A549 (cell line): ENCODE measurements at regions not wholly inside any gene's neighbourhood (a gene's known extent, or its start where the extent isn't known, plus 50 kb on each side); places are given as distances from the start of the nearest gene placed in this dataset.

Experiments
- ATAC-seq, 2 experiments: fragments of 200-7000 bp in 1 of 2; fragments of >200 bp in 1 of 2; cut with Nextera tagmentation in 1 of 2; cut with Tn5 transposase in 1 of 2; 3 replicates each; pipeline versions ENCODE4 v1.8.0 to v1.9.1; 2018 to 2020; ENCODE audit warnings: mild to moderate bottlenecking in 1 of 2, moderate library complexity in 1 of 2
- CTCF ChIA-PET: fragments of 300-600 bp; sonication (Branson Sonifier 250); formaldehyde crosslinking; extraction: SDS; loops from one replicate; lab custom pipeline; 2021; ENCODE audit warnings: antibody characterized with exemption, inconsistent platforms; lab: Yijun Ruan, JAX
- POLR2A ChIA-PET: fragments of 350-600 bp; formaldehyde crosslinking; extraction: SDS; loops from one replicate; lab custom pipeline; 2021; ENCODE audit warnings: antibody characterized with exemption, inconsistent platforms; lab: Yijun Ruan, JAX
- DNase-seq, 2 experiments: peaks; one replicate each; pipeline versions ENCODE4 v3.0.0 to v3.0.0-alpha.2; 2011 to 2016; ENCODE audit warnings: low read depth in 1 of 2, low spot score in 1 of 2
- FAIRE-seq: peaks from 2 replicates; lab custom pipeline; 2011; peaks lifted over from hg19 to GRCh38; lab: Jason Lieb, UNC
- H3K27ac ChIP-seq, 2 experiments: fragments of >200 bp; sonication (Bioruptor Twin); formaldehyde crosslinking; 3 replicates each; pipeline ENCODE4 v1.5.1; 2016 to 2017
- H3K4me1 ChIP-seq: fragments of >200 bp; sonication (Bioruptor Twin); formaldehyde crosslinking; 3 replicates; pipeline ENCODE4 v1.6.1; 2016
- H3K4me2 ChIP-seq: fragments of >200 bp; sonication (Bioruptor Twin); formaldehyde crosslinking; 3 replicates; pipeline ENCODE4 v1.6.1; 2016
- H3K4me3 ChIP-seq: fragments of >200 bp; sonication (Bioruptor Twin); formaldehyde crosslinking; 3 replicates; pipeline ENCODE4 v1.5.1; 2016
- H3K9me3 ChIP-seq: fragments of >200 bp; sonication (Bioruptor Twin); formaldehyde crosslinking; 3 replicates; pipeline ENCODE4 v1.6.1; 2016
- CHD2 ChIP-seq: fragments of 150-350 bp; IDR thresholded peaks from 2 replicates; pipeline ENCODE4 v1.6.1; 2014; ENCODE audit warnings: low read length; ENCODE audit not compliant: partially characterized antibody
- CHD4 ChIP-seq: fragments of 200-600 bp; sonication (generic); IDR thresholded peaks from 2 replicates; pipeline ENCODE4 v1.6.1; 2016; ENCODE audit warnings: antibody characterized with exemption, mild to moderate bottlenecking, borderline replicate concordance
- CTCF ChIP-seq: fragments of >200 bp; sonication (Bioruptor Twin); formaldehyde crosslinking; IDR thresholded peaks from 3 replicates; pipeline ENCODE4 v1.5.1; 2016
- EHMT2 ChIP-seq: fragments of 200-600 bp; sonication (generic); IDR thresholded peaks from 2 replicates; pipeline ENCODE4 v1.6.1; 2016; ENCODE audit warnings: antibody characterized with exemption, low read depth, mild to moderate bottlenecking, moderate library complexity
- ELK1 ChIP-seq: fragments of 150-350 bp; IDR thresholded peaks from 2 replicates; pipeline ENCODE4 v1.6.1; 2014; ENCODE audit warnings: low read depth, mild to moderate bottlenecking, low read length
- ESRRA ChIP-seq: fragments of 150-350 bp; IDR thresholded peaks from 2 replicates; pipeline ENCODE4 v1.6.1; 2014; ENCODE audit warnings: mild to moderate bottlenecking, low read length, borderline replicate concordance
- FOSL2 ChIP-seq, 2 experiments: fragments of 450-650 bp in 1 of 2; fragments of >200 bp in 1 of 2; sonication (Bioruptor Twin) in 1 of 2; formaldehyde crosslinking; IDR thresholded peaks; 2 replicates each; pipeline versions ENCODE4 v1.5.0 to v1.6.1; 2016 to 2020; ENCODE audit warnings: mild to moderate bottlenecking in 1 of 2, moderate library complexity in 1 of 2
- FOXS1 ChIP-seq: fragments of 250-450 bp; sonication (Bioruptor Pico); IDR thresholded peaks from 2 replicates; pipeline ENCODE4 v1.5.0; 2020; ENCODE audit warnings: mild to moderate bottlenecking, moderate library complexity
- GATA3 ChIP-seq: IDR thresholded peaks from 2 replicates; pipeline ENCODE4 v1.6.1; 2012; ENCODE audit warnings: borderline replicate concordance
- JUN ChIP-seq, 2 experiments: fragments of >200 bp; sonication (Bioruptor Twin); formaldehyde crosslinking; IDR thresholded peaks; 2 replicates in 1 of 2; 3 replicates in 1 of 2; pipeline ENCODE4 v1.6.1; 2016 to 2017
- JUNB ChIP-seq: fragments of >200 bp; sonication (Bioruptor Twin); formaldehyde crosslinking; IDR thresholded peaks from 2 replicates; pipeline ENCODE4 v1.6.1; 2016
- KDM1A ChIP-seq: fragments of 200-600 bp; sonication (generic); IDR thresholded peaks from 2 replicates; pipeline ENCODE4 v1.6.1; 2016; ENCODE audit warnings: low read depth, mild to moderate bottlenecking
- KDM5A ChIP-seq: fragments of 200-600 bp; sonication (generic); IDR thresholded peaks from 2 replicates; pipeline ENCODE4 v1.6.1; 2016; ENCODE audit warnings: antibody characterized with exemption, mild to moderate bottlenecking
- NPAS2 ChIP-seq: fragments of 250-450 bp; sonication (Bioruptor Pico); IDR thresholded peaks from 2 replicates; pipeline ENCODE4 v1.8.0; 2022; ENCODE audit warnings: mild to moderate bottlenecking, moderate library complexity, borderline replicate concordance
- PHF8 ChIP-seq: fragments of 200-600 bp; sonication (generic); IDR thresholded peaks from 2 replicates; pipeline ENCODE4 v1.6.1; 2016; ENCODE audit warnings: low read depth, mild to moderate bottlenecking, antibody characterized with exemption, moderate library complexity, borderline replicate concordance
- POLR2AphosphoS2 ChIP-seq: conservative IDR thresholded peaks from 2 replicates; pipeline ENCODE4 v1.6.1; 2012; ENCODE audit warnings: low read length, improper control_type of control experiment, inconsistent platforms
- REST ChIP-seq: fragments of 200-600 bp; sonication (generic); IDR thresholded peaks from 2 replicates; pipeline ENCODE4 v1.6.1; 2016; ENCODE audit warnings: antibody characterized with exemption, mild to moderate bottlenecking, moderate library complexity
- TFCP2L1 ChIP-seq: fragments of 250-450 bp; sonication (Bioruptor Pico); IDR thresholded peaks from 2 replicates; pipeline ENCODE4 v1.5.0; 2021; ENCODE audit warnings: mild to moderate bottlenecking
- USF2 ChIP-seq: fragments of 450-650 bp; IDR thresholded peaks from 2 replicates; pipeline ENCODE4 v1.6.1; 2014; ENCODE audit warnings: antibody characterized with exemption
- ZSCAN20 ChIP-seq: fragments of 250-450 bp; sonication (Bioruptor Pico); IDR thresholded peaks from 2 replicates; pipeline ENCODE4 v1.8.0; 2022; ENCODE audit warnings: mild to moderate bottlenecking, moderate library complexity
- WGBS: methylation state at CpG from one replicate; pipeline ENCODE4 v1.1.6; 2017; ENCODE audit errors: missing lambda C conversion rate; 5-methylcytosine and 5-hydroxymethylcytosine counted together

GRCh38 chr3:177602601-177603147 lies 405.4 kb upstream of the TBL1XR1 start:
- FAIRE-seq = no peak
- peak overlapping the region; percentile 29 for H3K4me2 ChIP-seq
- H3K9me3 ChIP-seq = no peaks in the 10 kb centered on the region
- peaks cover 30% of the 10 kb centered on the region for H3K4me1 ChIP-seq
- H3K4me3 ChIP-seq = no peak overlapping the region
- TF ChIP-seq FOXS1 (CRISPR knock-in tag) (no peak), EHMT2 (no peak), FOSL2 (IDR thresholded peaks at IDR 0.05) (no peak), FOSL2 (CRISPR knock-in tag; IDR thresholded peaks at IDR 0.05) (peak; percentile 49; the same call in 1 of the 2 replicates)
- POLR2A ChIA-PET = no interaction called here
- ATAC-seq = no peak
- H3K27ac ChIP-seq = peak overlapping the region; percentile 24 to 64; a peak in 3 of 6 replicates
- whole genome bisulfite sequencing = 54% methylated on average over 2 of the region's 2 CpGs
- CTCF ChIA-PET = no interaction called here
- no peak for DNase-seq

GRCh38 chr3:177603148-177603603 lies 405.9 kb upstream of the TBL1XR1 start:
- FAIRE-seq = no peak
- H3K4me2 ChIP-seq = peak overlapping the region; percentile 29; the same call in 1 of the 3 replicates
- no peak for ATAC-seq
- no peaks in the 10 kb centered on the region for H3K9me3 ChIP-seq
- peaks cover 25% of the 10 kb centered on the region for H3K4me1 ChIP-seq
- ChIA-PET POLR2A (no interaction called here), CTCF (no interaction called here)
- WGBS = 82% methylated on average over 2 of the region's 2 CpGs
- TF ChIP-seq CHD2 (no peak), USF2 (no peak), CTCF (no peak), JUNB (no peak), ZSCAN20 (no peak), NPAS2 (CRISPR knock-in tag) (no peak), GATA3 (no peak), TFCP2L1 (CRISPR knock-in tag) (no peak), PHF8 (no peak), EHMT2 (no peak), ESRRA (no peak), REST (no peak), KDM1A (no peak)
- peak overlapping the region; percentile 24 to 64; a peak in 3 of 6 replicates for H3K27ac ChIP-seq
- no peak for DNase-seq
- no peak overlapping the region for H3K4me3 ChIP-seq

- H3K9me3 ChIP-seq = no peaks in the 10 kb centered on the region
- H3K4me3 ChIP-seq = no peak overlapping the region
- peaks cover 24% of the 10 kb centered on the region for H3K4me1 ChIP-seq
- no peak for TF ChIP-seq KDM5A
- no peak for TF ChIP-seq ELK1
- no peak for TF ChIP-seq POLR2AphosphoS2
- TF ChIP-seq CHD4 = no peak
- TF ChIP-seq JUN (IDR thresholded peaks at IDR 0.05) = no peak
- TF ChIP-seq CHD2 = no peak
- 74% methylated on average over 7 of the region's 7 CpGs for WGBS
- no peak overlapping the region for H3K4me2 ChIP-seq
- FAIRE-seq (no peak), ATAC-seq (no peak), DNase-seq (no peak)
- no peak overlapping the region for H3K27ac ChIP-seq
- CTCF ChIA-PET = no interaction called here
- POLR2A ChIA-PET = no interaction called here
These were observed 406.9 kb upstream of the TBL1XR1 start for GRCh38 chr3:177604181-177604580.
